Loucy (cell line): ENCODE measurements at regions not wholly inside any gene's neighbourhood (a gene's known extent, or its start where the extent isn't known, plus 50 kb on each side); places are given as distances from the start of the nearest gene placed in this dataset.

Experiments used
- H2AFZ ChIP-seq: fragments of 200-600 bp; sonication (generic); 2 replicates; pipeline ENCODE4 v1.6.0; 2016; ENCODE audit warnings: antibody characterized with exemption, mild to moderate bottlenecking, low read length, moderate library complexity
- H3F3A ChIP-seq: fragments of 200-600 bp; 2 replicates; pipeline ENCODE4 v1.6.0; 2016; ENCODE audit warnings: antibody characterized with exemption, low read depth, mild to moderate bottlenecking
- H3K27me3 ChIP-seq: fragments of 200-600 bp; sonication (generic); 2 replicates; pipeline ENCODE4 v1.6.1; 2014; ENCODE audit warnings: low read length, mild to moderate bottlenecking; ENCODE audit not compliant: insufficient read depth, poor library complexity, severe bottlenecking
- H3K36me3 ChIP-seq: fragments of 200-600 bp; sonication (generic); 2 replicates; pipeline ENCODE4 v1.6.1; 2016; ENCODE audit warnings: low read length; ENCODE audit not compliant: insufficient read depth
- H3K4me1 ChIP-seq: fragments of 200-600 bp; sonication (generic); 2 replicates; pipeline ENCODE4 v1.5.1; 2014; ENCODE audit warnings: low read length, mild to moderate bottlenecking; ENCODE audit not compliant: insufficient read depth, poor library complexity, severe bottlenecking
- H3K4me2 ChIP-seq: fragments of 200-600 bp; sonication (generic); 2 replicates; pipeline ENCODE4 v1.6.0; 2014; ENCODE audit warnings: antibody characterized with exemption, low read length, low read depth, mild to moderate bottlenecking; ENCODE audit not compliant: poor library complexity, severe bottlenecking
- H3K4me3 ChIP-seq: fragments of 200-600 bp; sonication (generic); 2 replicates; pipeline ENCODE4 v1.5.1; 2014; ENCODE audit warnings: low read length, mild to moderate bottlenecking, mixed read lengths; ENCODE audit not compliant: poor library complexity, severe bottlenecking
- H3K79me2 ChIP-seq: fragments of 200-600 bp; sonication (generic); 2 replicates; pipeline ENCODE4 v1.6.1; 2014; ENCODE audit warnings: low read length; ENCODE audit not compliant: insufficient read depth
- H3K9ac ChIP-seq: fragments of 200-600 bp; sonication (generic); 2 replicates; pipeline ENCODE4 v1.6.0; 2014; ENCODE audit warnings: mild to moderate bottlenecking, low read depth, low read length, moderate library complexity; ENCODE audit not compliant: poor library complexity, severe bottlenecking
- H3K9me2 ChIP-seq: fragments of 200-600 bp; sonication (generic); replicated peaks from 2 replicates; pipeline ENCODE4 v1.6.1; 2016; ENCODE audit warnings: low read depth, low read length, mixed read lengths
- H3K9me3 ChIP-seq: fragments of 200-600 bp; sonication (generic); 2 replicates; pipeline ENCODE4 v1.6.1; 2014; ENCODE audit warnings: mild to moderate bottlenecking, antibody characterized with exemption, low read length, low read depth; ENCODE audit not compliant: insufficient read depth
- H4K20me1 ChIP-seq: fragments of 200-600 bp; sonication (generic); 2 replicates; pipeline ENCODE4 v1.6.0; 2014; ENCODE audit warnings: antibody characterized with exemption, low read length, mild to moderate bottlenecking; ENCODE audit not compliant: insufficient read depth, poor library complexity, severe bottlenecking
- CTCF ChIP-seq: fragments of 200-600 bp; sonication (generic); conservative IDR thresholded peaks from 2 replicates; pipeline ENCODE4 v1.5.1; 2014; ENCODE audit warnings: mild to moderate bottlenecking, antibody characterized with exemption, low read length
- EZH2phosphoT487 ChIP-seq: fragments of 200-600 bp; IDR thresholded peaks from 2 replicates; pipeline ENCODE4 v1.6.1; 2018; ENCODE audit warnings: antibody characterized with exemption, mild to moderate bottlenecking, moderate library complexity, borderline replicate concordance

- Histone ChIP-seq H3K36me3 (no peaks in the 10 kb centered on the region), H4K20me1 (no peaks in the 10 kb centered on the region), H3K79me2 (no peaks in the 10 kb centered on the region), H2AFZ (no peak overlapping the region), H3K27me3 (no peaks in the 10 kb centered on the region), H3K9me3 (no peaks in the 10 kb centered on the region), H3K9ac (no peak overlapping the region), H3K4me2 (no peak overlapping the region), H3K4me1 (no peaks in the 10 kb centered on the region), H3K4me3 (no peak overlapping the region), H3F3A (no peaks in the 10 kb centered on the region), H3K9me2 (no peaks in the 10 kb centered on the region)
- no peak for TF ChIP-seq EZH2phosphoT487
- TF ChIP-seq CTCF, result no peak
These were observed 1422.5 kb upstream of the ADGRB3 start for GRCh38 chr6:67212584-67212983.

GRCh38 chr6:67210450-67210849 lies 1424.6 kb upstream of the ADGRB3 start:
- Histone ChIP-seq H3K9me3 (no peaks in the 10 kb centered on the region), H3K4me1 (no peaks in the 10 kb centered on the region), H2AFZ (no peak overlapping the region), H3K79me2 (no peaks in the 10 kb centered on the region), H3K4me3 (no peak overlapping the region), H3F3A (no peaks in the 10 kb centered on the region), H3K4me2 (no peak overlapping the region), H3K9ac (no peak overlapping the region), H3K36me3 (no peaks in the 10 kb centered on the region), H4K20me1 (no peaks in the 10 kb centered on the region), H3K27me3 (no peaks in the 10 kb centered on the region), H3K9me2 (no peaks in the 10 kb centered on the region)
- TF ChIP-seq EZH2phosphoT487 (no peak), CTCF (no peak)

GRCh38 chr6:67201563-67201962 lies 1433.5 kb upstream of the ADGRB3 start:
- Histone ChIP-seq H3K9me2 (no peaks in the 10 kb centered on the region), H3K9ac (no peak overlapping the region), H3K4me1 (no peaks in the 10 kb centered on the region), H3K79me2 (no peaks in the 10 kb centered on the region), H3K4me2 (no peak overlapping the region), H3K27me3 (no peaks in the 10 kb centered on the region), H3F3A (no peaks in the 10 kb centered on the region), H3K9me3 (no peaks in the 10 kb centered on the region), H3K36me3 (no peaks in the 10 kb centered on the region), H4K20me1 (no peaks in the 10 kb centered on the region), H3K4me3 (no peak overlapping the region), H2AFZ (no peak overlapping the region)
- TF ChIP-seq EZH2phosphoT487, result no peak
- TF ChIP-seq CTCF, result no peak
